Fibroblast of lung (primary cell): ENCODE measurements at regions not wholly inside any gene's neighbourhood (a gene's known extent, or its start where the extent isn't known, plus 50 kb on each side); places are given as distances from the start of the nearest gene placed in this dataset.

Experiments used
- EZH2 ChIP-seq: IDR thresholded peaks from 2 replicates; pipeline ENCODE4 v1.5.1; 2012; ENCODE audit warnings: low read length, control low read depth, mild to moderate bottlenecking; ENCODE audit errors: missing control alignments
- TF ChIP-seq, protein P1 (sequence below), 2 donors: IDR thresholded peaks in 1 of 2; conservative IDR thresholded peaks in 1 of 2; 1 replicate in 1 of 2; 2 replicates in 1 of 2; pipeline ENCODE4 v1.5.1; 2011 to 2012; ENCODE audit warnings: low read length in 2 of 2, control low read depth in 1 of 2, inconsistent platforms in 1 of 2, low read depth in 1 of 2, mild to moderate bottlenecking in 1 of 2

- TF ChIP-seq, protein P1, sequence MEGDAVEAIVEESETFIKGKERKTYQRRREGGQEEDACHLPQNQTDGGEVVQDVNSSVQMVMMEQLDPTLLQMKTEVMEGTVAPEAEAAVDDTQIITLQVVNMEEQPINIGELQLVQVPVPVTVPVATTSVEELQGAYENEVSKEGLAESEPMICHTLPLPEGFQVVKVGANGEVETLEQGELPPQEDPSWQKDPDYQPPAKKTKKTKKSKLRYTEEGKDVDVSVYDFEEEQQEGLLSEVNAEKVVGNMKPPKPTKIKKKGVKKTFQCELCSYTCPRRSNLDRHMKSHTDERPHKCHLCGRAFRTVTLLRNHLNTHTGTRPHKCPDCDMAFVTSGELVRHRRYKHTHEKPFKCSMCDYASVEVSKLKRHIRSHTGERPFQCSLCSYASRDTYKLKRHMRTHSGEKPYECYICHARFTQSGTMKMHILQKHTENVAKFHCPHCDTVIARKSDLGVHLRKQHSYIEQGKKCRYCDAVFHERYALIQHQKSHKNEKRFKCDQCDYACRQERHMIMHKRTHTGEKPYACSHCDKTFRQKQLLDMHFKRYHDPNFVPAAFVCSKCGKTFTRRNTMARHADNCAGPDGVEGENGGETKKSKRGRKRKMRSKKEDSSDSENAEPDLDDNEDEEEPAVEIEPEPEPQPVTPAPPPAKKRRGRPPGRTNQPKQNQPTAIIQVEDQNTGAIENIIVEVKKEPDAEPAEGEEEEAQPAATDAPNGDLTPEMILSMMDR (conservative IDR thresholded peaks at IDR 0.05 in 1 of 2, IDR thresholded peaks at IDR 0.05 in 1 of 2; ENCODE audit: low read depth in 1 of 2, low read length in 2 of 2) = no peak
- no peak for TF ChIP-seq EZH2
Measured at GRCh38 chr3:6746443-6746842, 114.5 kb upstream of the GRM7 start.
